Activated CD8-positive, alpha-beta T cell treated with anti-CD3 and anti-CD28 coated beads for 36 hours (primary cell): ENCODE measurements at regions not wholly inside any gene's neighbourhood (a gene's known extent, or its start where the extent isn't known, plus 50 kb on each side); places are given as distances from the start of the nearest gene placed in this dataset.
A peak's percentile ranks its signal among the peaks of the same experiment; 100 is the strongest.

Experiments used
- ATAC-seq: fragments of 200-7000 bp; cut with Tn5 transposase; one replicate; pipeline ENCODE4 v1.10.0; 2021; ENCODE audit warnings: mild to moderate bottlenecking, moderate library complexity
- CTCF ChIA-PET: fragments of 350-600 bp; sonication (Branson Sonifier 250); formaldehyde crosslinking; loops from one replicate; lab custom pipeline; 2021; ENCODE audit warnings: antibody characterized with exemption; lab: Charles Lee
- POLR2A ChIA-PET: fragments of 350-600 bp; sonication (Branson Sonifier 250); formaldehyde crosslinking; loops from one replicate; lab custom pipeline; 2021; ENCODE audit warnings: antibody characterized with exemption; lab: Charles Lee
- DNase-seq: peaks from one replicate; pipeline ENCODE4 v3.0.0-alpha.2; 2020
- H3K27ac Mint-ChIP-seq: one replicate; pipeline ENCODE4 v1.8.0; 2021; ENCODE audit warnings: mild to moderate bottlenecking, mixed read lengths
- H3K27me3 Mint-ChIP-seq: one replicate; pipeline ENCODE4 v1.8.0; 2021; ENCODE audit warnings: mixed read lengths
- H3K36me3 Mint-ChIP-seq: one replicate; pipeline ENCODE4 v1.8.0; 2021; ENCODE audit warnings: low read depth, mixed read lengths
- H3K4me1 Mint-ChIP-seq: one replicate; pipeline ENCODE4 v1.8.0; 2021; ENCODE audit warnings: low read depth, mixed read lengths
- H3K4me3 Mint-ChIP-seq: one replicate; pipeline ENCODE4 v1.8.0; 2021; ENCODE audit warnings: mild to moderate bottlenecking, moderate library complexity, mixed read lengths
- H3K9me3 Mint-ChIP-seq: one replicate; pipeline ENCODE4 v1.8.0; 2021; ENCODE audit warnings: mixed read lengths
- intact Hi-C: fragments of 100-400 bp; cut with micrococcal nuclease; formaldehyde crosslinking; loops from one replicate; pipeline ENCODE4 v1.10.0; 2022
- TF ChIP-seq, protein P1 (sequence below): fragments of 200-600 bp; IDR thresholded peaks from one replicate; pipeline ENCODE4 v1.8.0; 2022; ENCODE audit warnings: antibody characterized with exemption, mild to moderate bottlenecking

DNA sequence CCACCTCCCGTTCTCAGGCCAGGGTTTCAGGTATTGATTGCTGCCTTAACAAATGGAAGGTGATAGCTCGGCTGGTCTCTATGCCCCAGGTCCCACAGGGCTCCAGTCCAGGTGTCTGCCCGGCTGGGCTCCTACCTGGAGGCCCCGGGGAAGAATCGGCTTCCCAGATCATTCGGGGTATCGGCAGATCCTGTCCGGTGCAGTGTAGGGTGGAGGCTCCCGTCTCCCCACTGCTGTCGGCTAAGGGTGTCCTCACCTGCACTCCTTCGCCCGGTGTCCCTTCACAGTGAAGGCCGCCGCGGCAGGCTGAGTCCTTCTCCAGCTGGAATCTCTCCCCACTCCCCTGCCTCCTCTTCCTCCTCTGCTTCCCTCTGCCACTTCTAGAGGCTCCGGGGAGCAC, 573.9 kb upstream of the SALL3 start:
- Mint-ChIP-seq H3K4me3 (no peak overlapping the region), H3K4me1 (peaks cover 10% of the 10 kb centered on the region), H3K36me3 (no peaks in the 10 kb centered on the region), H3K27me3 (peaks cover 9% of the 10 kb centered on the region), H3K27ac (no peak overlapping the region), H3K9me3 (no peaks in the 10 kb centered on the region)
- POLR2A ChIA-PET = no interaction called here
- TF ChIP-seq, protein P1, sequence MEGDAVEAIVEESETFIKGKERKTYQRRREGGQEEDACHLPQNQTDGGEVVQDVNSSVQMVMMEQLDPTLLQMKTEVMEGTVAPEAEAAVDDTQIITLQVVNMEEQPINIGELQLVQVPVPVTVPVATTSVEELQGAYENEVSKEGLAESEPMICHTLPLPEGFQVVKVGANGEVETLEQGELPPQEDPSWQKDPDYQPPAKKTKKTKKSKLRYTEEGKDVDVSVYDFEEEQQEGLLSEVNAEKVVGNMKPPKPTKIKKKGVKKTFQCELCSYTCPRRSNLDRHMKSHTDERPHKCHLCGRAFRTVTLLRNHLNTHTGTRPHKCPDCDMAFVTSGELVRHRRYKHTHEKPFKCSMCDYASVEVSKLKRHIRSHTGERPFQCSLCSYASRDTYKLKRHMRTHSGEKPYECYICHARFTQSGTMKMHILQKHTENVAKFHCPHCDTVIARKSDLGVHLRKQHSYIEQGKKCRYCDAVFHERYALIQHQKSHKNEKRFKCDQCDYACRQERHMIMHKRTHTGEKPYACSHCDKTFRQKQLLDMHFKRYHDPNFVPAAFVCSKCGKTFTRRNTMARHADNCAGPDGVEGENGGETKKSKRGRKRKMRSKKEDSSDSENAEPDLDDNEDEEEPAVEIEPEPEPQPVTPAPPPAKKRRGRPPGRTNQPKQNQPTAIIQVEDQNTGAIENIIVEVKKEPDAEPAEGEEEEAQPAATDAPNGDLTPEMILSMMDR = no peak
- DNase-seq (no peak), ATAC-seq (no peak)
- intact Hi-C loops = no loop called here
- CTCF ChIA-PET = no interaction called here

DNA sequence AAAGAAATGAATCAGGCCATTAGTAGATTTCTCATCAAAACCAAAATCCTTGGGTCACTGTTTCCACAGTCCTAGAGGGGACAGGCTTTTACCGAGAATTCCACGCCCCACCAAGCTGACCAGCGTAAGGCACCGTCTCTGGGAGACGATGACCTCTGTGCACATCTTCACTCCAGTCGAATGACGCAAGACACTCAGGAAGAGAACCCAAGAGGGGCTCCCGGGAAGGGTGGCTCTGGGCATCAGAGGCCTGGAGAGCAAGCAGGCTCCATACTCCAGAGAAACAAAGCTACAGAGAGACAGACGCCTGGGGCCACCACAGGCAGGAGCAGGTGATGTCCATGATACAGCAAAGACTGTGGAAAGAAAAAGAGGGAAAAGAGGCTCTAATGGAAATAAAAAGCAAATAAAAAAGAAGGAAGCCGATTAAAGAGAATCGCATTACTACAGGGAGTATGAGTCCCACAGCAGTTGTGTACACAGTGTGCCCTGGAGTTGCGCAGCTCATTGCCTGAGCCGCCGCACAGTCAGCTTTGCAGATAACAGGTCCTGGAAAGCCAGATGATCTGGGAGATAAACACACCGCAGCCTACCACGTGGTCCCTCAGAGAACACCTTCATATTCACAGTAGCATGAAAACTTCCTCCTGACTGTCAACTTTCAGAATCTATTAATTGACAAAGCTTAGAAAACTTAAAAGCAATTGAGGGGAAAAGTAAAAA, 572.7 kb upstream of the SALL3 start:
- no peaks in the 10 kb centered on the region for H3K9me3 Mint-ChIP-seq
- no peak overlapping the region for H3K27ac Mint-ChIP-seq
- H3K27me3 Mint-ChIP-seq = peaks cover 9% of the 10 kb centered on the region
- no peak overlapping the region for H3K4me3 Mint-ChIP-seq
- CTCF ChIA-PET = no interaction called here
- TF ChIP-seq, protein P1 = no peak
- DNase-seq (peak; percentile 4), ATAC-seq (no peak)
- peaks cover 10% of the 10 kb centered on the region for H3K4me1 Mint-ChIP-seq
- no peaks in the 10 kb centered on the region for H3K36me3 Mint-ChIP-seq
- POLR2A ChIA-PET = no interaction called here
- intact Hi-C loops = no loop called here

DNA sequence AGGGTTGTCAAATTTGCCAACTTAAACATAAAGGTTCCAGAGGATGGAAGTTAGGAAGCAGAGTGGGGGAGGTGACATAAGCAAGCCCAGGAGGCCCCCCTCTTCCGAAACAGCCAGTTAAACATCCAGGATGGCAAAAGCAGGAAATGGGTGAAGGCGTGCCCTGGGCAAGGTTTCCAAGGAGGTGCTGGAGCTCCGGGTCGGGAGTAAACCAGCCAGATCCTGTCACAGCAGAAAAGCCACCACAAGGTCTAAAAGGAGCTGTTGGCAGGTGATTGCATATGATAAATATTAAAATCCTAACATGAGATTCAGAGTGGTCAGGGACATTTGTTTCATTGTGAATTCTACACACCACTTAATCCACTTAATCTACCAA, 572.2 kb upstream of the SALL3 start:
- TF ChIP-seq, protein P1 = no peak
- peaks cover 10% of the 10 kb centered on the region for H3K4me1 Mint-ChIP-seq
- DNase-seq (no peak), ATAC-seq (no peak)
- H3K9me3 Mint-ChIP-seq = no peaks in the 10 kb centered on the region
- intact Hi-C loops = no loop called here
- H3K36me3 Mint-ChIP-seq = no peaks in the 10 kb centered on the region
- ChIA-PET CTCF (no interaction called here), POLR2A (no interaction called here)
- no peak overlapping the region for H3K27ac Mint-ChIP-seq
- no peak overlapping the region for H3K4me3 Mint-ChIP-seq
- H3K27me3 Mint-ChIP-seq = peaks cover 9% of the 10 kb centered on the region

DNA sequence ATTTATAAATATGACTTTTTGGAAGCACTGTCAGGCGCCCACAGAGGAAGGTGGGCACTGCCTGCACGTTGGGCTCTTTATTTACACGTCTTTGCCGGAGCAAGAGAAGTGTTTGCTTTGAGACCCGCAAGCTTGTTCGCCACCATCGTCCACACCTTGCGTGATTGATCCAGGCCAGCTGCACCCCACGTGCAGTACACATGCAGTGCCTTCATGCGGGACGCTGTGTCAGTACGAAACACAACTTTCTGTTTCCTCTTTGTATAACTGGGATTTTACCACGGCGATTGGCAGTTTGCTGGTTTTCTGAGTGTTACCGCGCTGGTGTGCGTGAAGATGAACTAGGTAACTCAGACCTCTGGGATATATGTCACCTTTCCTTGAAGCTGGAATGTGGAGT, 571.0 kb upstream of the SALL3 start:
- ChIA-PET POLR2A (no interaction called here), CTCF (no interaction called here)
- H3K4me3 Mint-ChIP-seq = no peak overlapping the region
- no peaks in the 10 kb centered on the region for H3K9me3 Mint-ChIP-seq
- peaks cover 9% of the 10 kb centered on the region for H3K27me3 Mint-ChIP-seq
- DNase-seq (no peak), ATAC-seq (no peak)
- intact Hi-C loops = no loop called here
- no peaks in the 10 kb centered on the region for H3K36me3 Mint-ChIP-seq
- H3K27ac Mint-ChIP-seq = no peak overlapping the region
- H3K4me1 Mint-ChIP-seq = peaks cover 10% of the 10 kb centered on the region
- TF ChIP-seq, protein P1 = no peak

DNA sequence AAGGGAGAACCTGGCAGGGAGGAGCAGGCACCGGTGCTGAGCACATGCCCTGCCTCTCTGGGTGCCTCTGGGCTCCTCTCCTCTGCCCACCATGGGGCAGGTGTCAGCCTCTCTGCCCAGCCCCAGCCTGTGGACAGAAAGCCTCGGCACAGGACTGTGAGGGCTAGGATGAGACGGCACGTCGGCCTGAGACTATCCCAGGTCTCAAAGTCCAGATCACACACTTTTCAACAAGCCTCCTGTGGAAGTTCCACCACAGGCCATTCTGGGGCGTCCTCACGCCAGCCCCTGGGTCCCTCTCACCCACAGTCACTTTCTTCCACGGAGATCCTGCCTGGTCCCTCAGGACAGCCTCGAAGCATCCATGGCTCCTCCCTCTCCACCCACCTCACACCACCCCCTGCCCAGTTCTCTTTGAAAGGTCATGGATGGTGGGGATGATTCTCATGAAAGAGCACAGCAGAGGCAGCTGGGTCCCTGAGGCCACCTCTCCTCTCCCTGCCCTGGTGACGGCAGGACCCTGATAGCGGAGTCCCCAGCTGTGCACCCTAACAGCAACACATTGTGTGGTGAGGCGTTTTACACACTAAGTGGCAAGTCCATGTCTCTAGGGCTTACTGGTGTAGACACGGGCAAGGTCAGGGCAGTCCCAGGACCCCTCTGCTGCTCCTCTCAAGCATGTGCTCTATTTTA, 569.4 kb upstream of the SALL3 start:
- no peak overlapping the region for H3K4me3 Mint-ChIP-seq

More for the DNA sequence above, 569.4 kb upstream of the SALL3 start:
- H3K27me3 Mint-ChIP-seq = peaks cover 10% of the 10 kb centered on the region
- POLR2A ChIA-PET = no interaction called here
- peaks cover 10% of the 10 kb centered on the region for H3K4me1 Mint-ChIP-seq
- H3K27ac Mint-ChIP-seq = no peak overlapping the region
- CTCF ChIA-PET = no interaction called here
- ATAC-seq (no peak), DNase-seq (no peak)
- TF ChIP-seq, protein P1 = no peak
- intact Hi-C loops = no loop called here
- H3K9me3 Mint-ChIP-seq = no peaks in the 10 kb centered on the region
- no peaks in the 10 kb centered on the region for H3K36me3 Mint-ChIP-seq
